Large intestine (tissue), 3 donors: ENCODE measurements at regions not wholly inside any gene's neighbourhood (a gene's known extent, or its start where the extent isn't known, plus 50 kb on each side); places are given as distances from the start of the nearest gene placed in this dataset.

Source experiments
- DNase-seq, 2 donors: peaks; one replicate each; pipeline versions ENCODE4 v3.0.0 to v3.0.0-alpha.2; 2013
- H3K27ac ChIP-seq: one replicate; pipeline ENCODE4 v1.5.1; 2013; ENCODE audit warnings: low read length
- H3K27me3 ChIP-seq: 2 replicates; pipeline ENCODE4 v1.6.1; 2013; ENCODE audit warnings: low read length; ENCODE audit not compliant: control insufficient read depth, insufficient read depth
- H3K36me3 ChIP-seq: 2 replicates; pipeline ENCODE4 v1.6.1; 2013; ENCODE audit warnings: low read length; ENCODE audit not compliant: control insufficient read depth, insufficient read depth
- H3K4me1 ChIP-seq: one replicate; pipeline ENCODE4 v1.6.1; 2013; ENCODE audit warnings: low read length; ENCODE audit not compliant: control insufficient read depth, insufficient read depth
- H3K4me3 ChIP-seq: one replicate; pipeline ENCODE4 v1.5.1; 2013; ENCODE audit warnings: low read length
- H3K9me3 ChIP-seq: one replicate; pipeline ENCODE4 v1.6.1; 2013; ENCODE audit warnings: mild to moderate bottlenecking, low read depth, low read length, moderate library complexity; ENCODE audit not compliant: control insufficient read depth
- WGBS: methylation state at CpG from one replicate; pipeline ENCODE4 v1.1.5; 2013; ENCODE audit warnings: low lambda C conversion rate; ENCODE audit not compliant: insufficient coverage; 5-methylcytosine and 5-hydroxymethylcytosine counted together

DNA sequence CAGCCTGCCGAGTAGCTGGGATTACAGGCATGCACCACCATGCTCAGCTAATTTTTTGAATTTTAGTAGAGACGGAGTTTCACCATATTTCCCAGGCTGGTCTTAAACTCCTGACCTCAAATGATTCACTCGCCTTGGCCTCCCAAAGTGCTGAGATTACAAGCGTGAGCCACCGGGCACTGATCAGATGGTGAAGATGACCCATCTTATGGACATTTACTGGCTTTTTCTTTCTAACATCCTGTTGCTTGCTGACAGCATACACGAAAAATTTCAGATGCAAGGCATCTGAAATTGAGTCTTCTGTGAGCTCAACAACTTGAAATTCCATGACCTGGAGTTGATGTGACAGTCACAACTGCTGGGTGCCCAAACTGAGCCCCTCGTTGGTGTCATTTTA, 859.5 kb upstream of the CNTNAP5 start:
- no peak overlapping the region for H3K27ac ChIP-seq
- H3K9me3 ChIP-seq: no peaks in the 10 kb centered on the region
- 90% methylated on average over 2 of the region's 7 CpGs for WGBS
- no peak overlapping the region for H3K4me3 ChIP-seq
- no peaks in the 10 kb centered on the region for H3K36me3 ChIP-seq
- H3K4me1 ChIP-seq: no peaks in the 10 kb centered on the region
- H3K27me3 ChIP-seq: no peaks in the 10 kb centered on the region
- DNase-seq: no peak

- no CpG with 5 or more reads among the region's 3 CpGs for whole genome bisulfite sequencing
- H3K9me3 ChIP-seq: no peaks in the 10 kb centered on the region
- peak in 1 of 2 donors; percentile 1 for DNase-seq
These were observed 845.6 kb upstream of the CNTNAP5 start for GRCh38 chr2:123179526-123179925.

GRCh38 chr2:123195957-123196356, 829.1 kb upstream of the CNTNAP5 start:
- WGBS: 93% methylated on average over 4 of the region's 4 CpGs
- Histone ChIP-seq H3K27me3 (no peaks in the 10 kb centered on the region), H3K4me1 (no peaks in the 10 kb centered on the region), H3K4me3 (no peak overlapping the region), H3K27ac (no peak overlapping the region), H3K36me3 (no peaks in the 10 kb centered on the region), H3K9me3 (no peaks in the 10 kb centered on the region)
- no peak for DNase-seq

More at GRCh38 chr2:123179526-123179925, 845.6 kb upstream of the CNTNAP5 start:
- Histone ChIP-seq H3K4me3 (no peak overlapping the region), H3K27me3 (no peaks in the 10 kb centered on the region), H3K27ac (no peak overlapping the region), H3K36me3 (no peaks in the 10 kb centered on the region), H3K4me1 (no peaks in the 10 kb centered on the region)

- Histone ChIP-seq H3K36me3 (no peaks in the 10 kb centered on the region), H3K27me3 (no peaks in the 10 kb centered on the region), H3K4me3 (no peak overlapping the region), H3K27ac (no peak overlapping the region), H3K9me3 (no peaks in the 10 kb centered on the region), H3K4me1 (no peaks in the 10 kb centered on the region)
- no peak for DNase-seq
- WGBS: 100% methylated on average over 1 of the region's 2 CpGs
These were observed 825.1 kb upstream of the CNTNAP5 start for GRCh38 chr2:123200035-123200434.

DNA sequence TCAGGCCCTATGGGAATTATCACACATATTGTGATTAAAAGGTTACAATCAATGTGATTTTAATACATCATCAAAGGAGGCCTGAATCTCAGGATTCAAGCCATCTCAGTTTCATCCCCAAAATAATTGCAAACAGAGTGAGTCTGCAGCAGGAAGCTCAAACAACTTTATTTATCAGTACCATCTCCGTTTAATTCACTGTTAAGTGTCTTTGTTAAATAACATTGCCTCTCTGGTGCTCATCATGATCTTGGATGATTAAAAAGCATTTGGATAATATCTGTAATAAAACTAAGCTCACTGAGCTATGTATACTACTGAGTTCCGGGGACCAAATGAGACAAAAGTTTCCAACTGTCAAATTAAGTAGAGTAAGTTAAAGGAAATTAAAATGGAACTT, 817.8 kb upstream of the CNTNAP5 start:
- H3K4me1 ChIP-seq: no peaks in the 10 kb centered on the region

GRCh38 chr2:123209202-123209601, 815.9 kb upstream of the CNTNAP5 start:
- no peak overlapping the region for H3K4me3 ChIP-seq
- no peaks in the 10 kb centered on the region for H3K4me1 ChIP-seq
- H3K9me3 ChIP-seq: no peaks in the 10 kb centered on the region
- WGBS: 67% methylated on average over 1 of the region's 2 CpGs
- DNase-seq: no peak
- H3K27ac ChIP-seq: no peak overlapping the region
- H3K36me3 ChIP-seq: no peaks in the 10 kb centered on the region
- H3K27me3 ChIP-seq: no peaks in the 10 kb centered on the region

More for the DNA sequence above, 817.8 kb upstream of the CNTNAP5 start:
- Histone ChIP-seq H3K9me3 (no peaks in the 10 kb centered on the region), H3K36me3 (no peaks in the 10 kb centered on the region), H3K27me3 (no peaks in the 10 kb centered on the region), H3K27ac (no peak overlapping the region), H3K4me3 (no peak overlapping the region)
- no peak for DNase-seq
- WGBS: no CpG with 5 or more reads among the region's 2 CpGs

- DNase-seq: no peak
- H3K27ac ChIP-seq: no peak overlapping the region
- no peaks in the 10 kb centered on the region for H3K36me3 ChIP-seq
These were observed 813.9 kb upstream of the CNTNAP5 start for GRCh38 chr2:123211181-123211580.

DNA sequence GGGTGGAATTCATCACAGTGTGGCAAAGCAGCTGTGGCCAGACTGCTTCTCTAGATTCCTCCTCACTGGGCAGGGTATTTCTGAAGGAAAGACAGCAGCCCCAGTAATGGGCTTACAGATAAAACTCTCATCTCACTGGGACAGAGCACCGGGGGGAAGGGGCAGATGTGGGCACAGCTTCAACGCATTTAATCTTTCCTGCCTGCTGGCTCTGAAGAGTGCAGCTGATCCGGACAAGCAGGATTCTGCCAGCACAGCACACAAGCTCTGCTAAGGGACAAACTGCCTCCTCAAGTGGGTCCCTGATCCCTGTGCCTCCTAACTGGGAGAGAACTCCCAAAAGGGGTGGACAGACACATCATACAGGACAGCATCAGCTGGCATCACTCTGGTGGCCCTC, 779.9 kb upstream of the CNTNAP5 start:
- no CpG with 5 or more reads among the region's 3 CpGs for WGBS
- H3K4me3 ChIP-seq: no peak overlapping the region
- no peaks in the 10 kb centered on the region for H3K27me3 ChIP-seq
- H3K9me3 ChIP-seq: no peaks in the 10 kb centered on the region
- no peak for DNase-seq
- H3K4me1 ChIP-seq: no peaks in the 10 kb centered on the region
- no peak overlapping the region for H3K27ac ChIP-seq
- no peaks in the 10 kb centered on the region for H3K36me3 ChIP-seq

More at GRCh38 chr2:123211181-123211580, 813.9 kb upstream of the CNTNAP5 start:
- H3K9me3 ChIP-seq: no peaks in the 10 kb centered on the region
- no peaks in the 10 kb centered on the region for H3K27me3 ChIP-seq
- no peaks in the 10 kb centered on the region for H3K4me1 ChIP-seq
- no peak overlapping the region for H3K4me3 ChIP-seq

- DNase-seq: no peak
- H3K4me3 ChIP-seq: no peak overlapping the region
- H3K4me1 ChIP-seq: no peaks in the 10 kb centered on the region
- H3K36me3 ChIP-seq: no peaks in the 10 kb centered on the region
- no peaks in the 10 kb centered on the region for H3K27me3 ChIP-seq
- no peak overlapping the region for H3K27ac ChIP-seq
- 67% methylated on average over 1 of the region's 4 CpGs for WGBS
- H3K9me3 ChIP-seq: no peaks in the 10 kb centered on the region
These were observed 766.1 kb upstream of the CNTNAP5 start for GRCh38 chr2:123258877-123259539.

- no peak for DNase-seq
- Histone ChIP-seq H3K36me3 (no peaks in the 10 kb centered on the region), H3K4me3 (no peak overlapping the region), H3K9me3 (no peaks in the 10 kb centered on the region), H3K27me3 (no peaks in the 10 kb centered on the region), H3K27ac (no peak overlapping the region), H3K4me1 (no peaks in the 10 kb centered on the region)
- 100% methylated on average over 2 of the region's 4 CpGs for WGBS
These were observed 762.2 kb upstream of the CNTNAP5 start for GRCh38 chr2:123262856-123263255.

DNA sequence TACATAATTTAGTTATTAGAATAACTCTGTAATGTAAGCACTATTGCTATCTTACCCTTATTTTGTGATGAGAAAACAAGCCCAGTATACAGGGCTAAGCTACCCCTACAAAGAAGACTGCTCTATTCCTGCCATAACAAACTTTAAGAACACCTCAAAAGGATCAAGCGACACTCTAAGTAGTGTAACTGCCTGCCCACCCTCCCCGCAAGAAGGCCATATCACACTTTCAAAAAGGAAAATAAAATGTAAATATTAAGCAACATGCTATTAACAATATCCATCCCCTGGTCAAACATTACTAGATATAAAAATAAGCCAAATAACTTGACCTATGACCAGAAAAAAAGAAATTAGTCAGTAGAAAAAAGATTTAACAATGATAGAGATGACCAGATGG, 741.7 kb upstream of the CNTNAP5 start:
- no peaks in the 10 kb centered on the region for H3K36me3 ChIP-seq
- no peaks in the 10 kb centered on the region for H3K27me3 ChIP-seq
- no peak overlapping the region for H3K27ac ChIP-seq
- H3K4me3 ChIP-seq: no peak overlapping the region
- no peaks in the 10 kb centered on the region for H3K4me1 ChIP-seq
- no peak for DNase-seq
- peaks cover 4% of the 10 kb centered on the region for H3K9me3 ChIP-seq
- no CpG with 5 or more reads among the region's 2 CpGs for whole genome bisulfite sequencing
